ENCODE measurements at regions not wholly inside any gene's neighbourhood (a gene's known extent, or its start where the extent isn't known, plus 50 kb on each side); places are given as distances from the start of the nearest gene placed in this dataset.

- peak overlapping the region; percentile 51; the same call in 1 of the 2 replicates for H3K27ac ChIP-seq
- no peak for TF ChIP-seq CTCF (conservative IDR thresholded peaks at IDR 0.05)
Measured at GRCh38 chr3:43894176-43895049, 203.7 kb downstream of the ABHD5 start.

GRCh38 chr3:43895573-43895972, 204.8 kb downstream of the ABHD5 start:
- no peak for TF ChIP-seq CTCF (conservative IDR thresholded peaks at IDR 0.05)
- no peak overlapping the region for H3K27ac ChIP-seq

- TF ChIP-seq CTCF (conservative IDR thresholded peaks at IDR 0.05): no peak
- H3K27ac ChIP-seq: no peak overlapping the region
Measured at GRCh38 chr3:43902415-43902814, 211.7 kb downstream of the ABHD5 start.

GRCh38 chr3:43905157-43905556, 214.4 kb downstream of the ABHD5 start:
- no peak overlapping the region for H3K27ac ChIP-seq
- TF ChIP-seq CTCF (conservative IDR thresholded peaks at IDR 0.05): no peak

- TF ChIP-seq CTCF (conservative IDR thresholded peaks at IDR 0.05): no peak
- no peak overlapping the region for H3K27ac ChIP-seq
Measured at GRCh38 chr3:43906849-43907507, 216.2 kb downstream of the ABHD5 start.

GRCh38 chr3:43907508-43907858, 216.7 kb downstream of the ABHD5 start:
- H3K27ac ChIP-seq: no peak overlapping the region
- TF ChIP-seq CTCF (conservative IDR thresholded peaks at IDR 0.05): no peak

GRCh38 chr3:43908456-43908855, 217.7 kb downstream of the ABHD5 start:
- H3K27ac ChIP-seq: no peak overlapping the region
- no peak for TF ChIP-seq CTCF (conservative IDR thresholded peaks at IDR 0.05)
